NCI-H1105 treated with DMSO at 0.1 percent for 48 hours (cell line): ENCODE measurements at regions not wholly inside any gene's neighbourhood (a gene's known extent, or its start where the extent isn't known, plus 50 kb on each side); places are given as distances from the start of the nearest gene placed in this dataset.
"Not testable (repeated sequence)": the region's sequence is repeated elsewhere in the genome, so short reads cannot be mapped to it uniquely, and the experiment has no call there.

ENCODE experiments used
- DNase-seq: peaks from one replicate; lab custom pipeline; 2025; lab: John Stamatoyannopoulos, UW

- DNase-seq = no peak
Measured at GRCh38 chr4:126338548-126338947, 1023.8 kb downstream of the FAT4 start.

GRCh38 chr4:126341927-126342326 lies 1027.2 kb downstream of the FAT4 start:
- no peak for DNase-seq

DNA sequence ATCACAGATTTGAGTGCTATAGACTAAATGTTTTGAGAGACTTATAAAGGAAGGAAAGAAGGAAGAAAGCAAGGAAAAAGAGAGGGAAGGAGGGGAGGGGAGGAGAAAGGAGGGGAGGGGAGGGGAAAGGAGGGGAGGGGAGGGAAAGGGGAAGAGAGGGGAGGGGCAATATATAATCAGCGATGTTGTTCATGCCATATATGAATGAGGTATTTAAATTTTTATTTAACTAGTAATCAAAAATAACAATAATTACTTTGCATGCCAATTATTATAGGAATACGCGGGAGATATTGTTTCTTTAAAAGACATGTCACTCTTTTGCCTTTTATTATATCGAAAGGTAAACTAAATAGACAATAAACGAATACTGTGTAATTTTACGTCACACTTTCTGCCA lies 1029.7 kb downstream of the FAT4 start:
- no peak for DNase-seq

- no peak for DNase-seq
Measured at GRCh38 chr4:126346654-126347053, 1031.9 kb downstream of the FAT4 start.

DNA sequence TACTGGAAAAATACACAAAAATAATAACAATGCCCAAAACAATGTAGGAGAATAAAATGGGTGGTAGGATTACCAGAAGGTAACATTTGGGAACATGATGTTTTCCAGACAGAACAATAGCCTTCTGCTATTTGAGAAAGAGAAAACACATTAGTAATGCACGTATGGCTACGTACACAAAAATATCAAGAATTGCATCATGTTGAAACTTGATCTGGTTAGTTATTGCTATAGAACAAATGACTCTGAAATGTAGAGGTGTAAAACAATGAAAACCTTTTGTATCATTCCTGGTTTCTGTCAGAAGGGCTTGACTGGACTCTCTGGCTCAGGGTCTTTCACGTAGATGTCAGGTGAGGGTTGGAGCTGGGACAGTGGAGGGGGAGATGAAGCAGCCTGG lies 1040.0 kb downstream of the FAT4 start:
- DNase-seq = no peak

- DNase-seq = no peak
Measured at GRCh38 chr4:126358041-126358440, 1043.3 kb downstream of the FAT4 start.

DNA sequence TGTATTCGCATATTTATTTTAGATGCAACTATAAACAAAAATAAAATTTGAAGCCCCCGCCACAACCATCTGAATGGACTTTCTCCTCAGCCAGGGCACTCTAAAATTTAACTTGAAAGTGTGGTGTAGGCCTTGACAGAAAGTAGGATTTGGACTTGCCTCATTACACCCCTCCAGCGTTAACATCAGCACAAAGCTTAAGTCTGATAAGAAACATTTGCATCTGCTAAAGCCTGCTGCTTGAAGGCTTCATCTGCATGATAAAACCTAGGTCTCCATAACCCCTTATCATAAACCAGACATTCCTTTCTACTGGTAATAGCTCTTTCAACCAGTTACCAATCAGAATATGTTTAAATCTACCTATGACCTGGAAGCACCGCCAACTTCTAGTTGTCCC lies 1046.5 kb downstream of the FAT4 start:
- DNase-seq = no peak

GRCh38 chr4:126364311-126364911 lies 1049.7 kb downstream of the FAT4 start:
- no peak for DNase-seq

GRCh38 chr4:126369076-126369475 lies 1054.3 kb downstream of the FAT4 start:
- no peak for DNase-seq

- no peak for DNase-seq
Measured at GRCh38 chr4:126372634-126373033, 1057.9 kb downstream of the FAT4 start.

DNA sequence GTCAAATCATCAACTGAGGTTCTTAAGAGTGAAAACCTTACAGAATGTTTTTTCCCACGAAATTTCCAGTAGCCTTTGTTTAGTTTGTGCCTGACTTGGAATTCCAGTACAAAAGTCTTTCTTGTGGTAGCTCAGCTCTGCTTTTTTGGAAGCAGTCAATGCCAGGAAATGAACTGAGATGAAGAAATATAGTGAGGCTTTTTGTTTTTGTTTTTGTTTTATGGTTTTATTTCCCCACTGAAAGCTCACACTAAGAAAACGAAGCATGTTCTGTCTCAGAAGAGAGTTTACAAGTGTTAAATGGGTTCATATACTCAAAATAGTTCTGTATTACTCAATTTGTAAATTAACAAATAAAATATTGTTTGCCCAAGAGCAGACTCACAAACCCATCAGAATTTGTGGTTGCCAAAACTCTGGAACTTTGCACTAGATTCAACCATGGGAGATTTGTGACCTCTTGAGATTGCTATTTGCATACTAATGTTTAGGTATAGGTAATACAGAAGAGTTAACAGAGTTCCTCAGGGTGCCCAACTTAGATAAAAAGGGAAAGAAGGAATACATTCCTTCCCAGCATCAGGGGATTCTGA lies 1060.8 kb downstream of the FAT4 start:
- no peak for DNase-seq

- DNase-seq = no peak
Measured at GRCh38 chr4:126385954-126386353, 1071.2 kb downstream of the FAT4 start.

GRCh38 chr4:126386512-126386911 lies 1071.8 kb downstream of the FAT4 start:
- no peak for DNase-seq

GRCh38 chr4:126395664-126396063 lies 1080.9 kb downstream of the FAT4 start:
- DNase-seq = no peak

GRCh38 chr4:126396121-126396520 lies 1081.4 kb downstream of the FAT4 start:
- DNase-seq = no peak

DNA sequence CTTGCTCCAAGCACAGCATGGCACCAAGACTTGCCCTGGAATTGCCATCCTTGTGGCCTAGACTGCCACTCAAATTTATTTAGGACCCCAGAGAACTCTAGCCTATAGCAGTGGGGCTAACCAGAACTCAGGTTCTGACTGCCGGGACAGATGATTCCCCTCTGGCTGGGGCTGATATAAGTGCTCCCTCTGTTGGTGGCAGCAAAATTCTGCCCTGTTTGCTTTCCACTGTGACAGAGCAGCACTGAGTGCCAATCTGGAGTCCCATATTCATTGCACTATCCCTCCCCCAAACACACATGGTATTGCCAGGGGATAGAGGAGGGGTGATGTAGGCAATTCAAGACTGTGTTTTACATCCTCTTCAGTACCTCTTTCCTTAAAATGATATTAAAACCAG lies 1081.9 kb downstream of the FAT4 start:
- DNase-seq = no peak

DNA sequence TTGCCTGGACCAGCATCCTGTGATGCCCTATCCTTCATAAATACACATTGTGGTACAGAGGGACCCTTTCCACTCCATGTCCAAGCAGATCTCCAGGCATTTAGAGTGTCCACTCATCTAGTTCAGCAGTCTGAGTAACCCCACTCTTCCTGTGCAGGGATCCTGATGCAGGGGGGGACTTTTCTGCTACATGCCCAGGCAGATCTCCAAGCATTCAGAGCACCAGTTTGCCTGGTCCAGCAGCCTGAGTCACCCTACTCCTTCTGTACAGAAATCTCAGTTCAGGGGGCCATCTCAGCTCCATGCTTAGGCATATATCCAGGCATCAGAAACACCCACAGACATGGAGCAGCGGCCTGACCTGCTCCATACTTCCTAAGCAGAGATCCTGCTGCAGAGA lies 1089.8 kb downstream of the FAT4 start:
- no peak for DNase-seq

- DNase-seq = peak; percentile 13
Measured at GRCh38 chr4:126405369-126405982, 1090.7 kb downstream of the FAT4 start.

GRCh38 chr4:126409746-126410145 lies 1095.0 kb downstream of the FAT4 start:
- no peak for DNase-seq

DNA sequence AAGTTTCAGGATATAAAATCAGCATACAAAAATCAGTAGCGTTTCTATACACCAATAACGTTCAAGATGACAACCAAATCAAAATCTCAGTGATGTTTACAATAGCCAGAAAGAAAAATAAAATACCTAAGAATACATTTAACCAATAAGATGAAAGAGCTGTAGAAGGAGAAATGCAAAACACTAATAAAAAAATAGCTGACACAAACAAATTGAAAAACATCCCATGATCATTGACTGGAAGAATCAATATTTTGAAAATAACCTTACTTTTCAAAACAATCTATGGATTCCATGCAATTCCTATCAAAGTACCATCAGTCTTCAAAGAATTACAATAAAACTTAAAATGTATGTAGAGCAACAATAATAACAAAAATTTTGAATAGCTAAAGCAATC lies 1096.3 kb downstream of the FAT4 start:
- no peak for DNase-seq

- DNase-seq = not testable (repeated sequence)
Measured at GRCh38 chr4:126412310-126412709, 1097.6 kb downstream of the FAT4 start.

GRCh38 chr4:126414741-126415140 lies 1100.0 kb downstream of the FAT4 start:
- no peak for DNase-seq

DNA sequence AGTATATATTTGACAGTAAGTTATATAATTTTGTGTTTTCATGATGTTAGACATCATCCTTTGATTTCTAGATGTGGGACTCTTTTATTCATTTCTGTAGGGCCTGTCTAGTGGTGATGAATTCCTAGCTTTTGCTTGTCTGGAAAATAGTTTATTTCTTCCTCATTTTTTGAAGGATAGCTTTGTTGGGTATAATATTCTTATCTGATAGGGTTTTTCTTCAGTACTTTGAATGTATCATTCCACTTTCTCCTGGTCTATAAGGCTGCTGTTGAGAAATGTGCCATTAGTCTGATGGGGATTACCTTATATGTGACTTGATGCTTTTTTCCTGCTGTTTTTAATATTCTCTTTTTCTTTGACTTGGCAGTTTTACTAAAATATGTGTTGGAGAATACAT lies 1104.5 kb downstream of the FAT4 start:
- DNase-seq = no peak

GRCh38 chr4:126427853-126428252 lies 1113.1 kb downstream of the FAT4 start:
- no peak for DNase-seq
